ENCODE measurements at regions not wholly inside any gene's neighbourhood (a gene's known extent, or its start where the extent isn't known, plus 50 kb on each side); places are given as distances from the start of the nearest gene placed in this dataset.

GRCh38 chr2:107025869-107026380 lies 140.0 kb upstream of the ST6GAL2 start:
- Mint-ChIP-seq H3K36me3 (ENCODE audit: low read depth) (no peaks in the 10 kb centered on the region), H3K27ac (no peak overlapping the region), H3K9me3 (peaks cover 4% of the 10 kb centered on the region), H3K27me3 (ENCODE audit: low read depth) (no peaks in the 10 kb centered on the region), H3K4me3 (no peak overlapping the region), H3K4me1 (peaks cover 10% of the 10 kb centered on the region)
- TF ChIP-seq CTCF (IDR thresholded peaks at IDR 0.05; ENCODE audit: unreplicated experiment in 3 of 3): no peak

- H3K4me1 Mint-ChIP-seq: peaks cover 9% of the 10 kb centered on the region
These were observed 141.2 kb upstream of the ST6GAL2 start for GRCh38 chr2:107027205-107027604.

GRCh38 chr2:107027810-107028209 lies 141.8 kb upstream of the ST6GAL2 start:
- TF ChIP-seq CTCF (IDR thresholded peaks at IDR 0.05; ENCODE audit: unreplicated experiment in 3 of 3): no peak
- no peaks in the 10 kb centered on the region for H3K36me3 Mint-ChIP-seq (ENCODE audit: low read depth)
- peaks cover 4% of the 10 kb centered on the region for H3K9me3 Mint-ChIP-seq
- peak overlapping the region in 1 of 3 experiments; percentile 19 for H3K27ac Mint-ChIP-seq
- H3K27me3 Mint-ChIP-seq (ENCODE audit: low read depth): no peaks in the 10 kb centered on the region
- peaks cover 5% of the 10 kb centered on the region for H3K4me1 Mint-ChIP-seq
- H3K4me3 Mint-ChIP-seq: no peak overlapping the region

More at GRCh38 chr2:107027205-107027604, 141.2 kb upstream of the ST6GAL2 start:
- Mint-ChIP-seq H3K9me3 (peaks cover 4% of the 10 kb centered on the region), H3K27ac (no peak overlapping the region), H3K36me3 (ENCODE audit: low read depth) (no peaks in the 10 kb centered on the region), H3K27me3 (ENCODE audit: low read depth) (no peaks in the 10 kb centered on the region), H3K4me3 (no peak overlapping the region)
- TF ChIP-seq CTCF (IDR thresholded peaks at IDR 0.05; ENCODE audit: unreplicated experiment in 3 of 3): no peak

GRCh38 chr2:107028661-107029060 lies 142.7 kb upstream of the ST6GAL2 start:
- Mint-ChIP-seq H3K27me3 (ENCODE audit: low read depth) (no peaks in the 10 kb centered on the region), H3K27ac (no peak overlapping the region), H3K4me3 (no peak overlapping the region), H3K36me3 (ENCODE audit: low read depth) (no peaks in the 10 kb centered on the region), H3K9me3 (peaks cover 4% of the 10 kb centered on the region), H3K4me1 (peaks cover 5% of the 10 kb centered on the region)
- TF ChIP-seq CTCF (IDR thresholded peaks at IDR 0.05; ENCODE audit: unreplicated experiment in 3 of 3): no peak

- no peaks in the 10 kb centered on the region for H3K27me3 Mint-ChIP-seq (ENCODE audit: low read depth)
- H3K9me3 Mint-ChIP-seq: peaks cover 43% of the 10 kb centered on the region
- TF ChIP-seq CTCF (IDR thresholded peaks at IDR 0.05; ENCODE audit: unreplicated experiment in 3 of 3): no peak
- peaks cover 8% of the 10 kb centered on the region for H3K36me3 Mint-ChIP-seq (ENCODE audit: low read depth)
- no peak overlapping the region for H3K27ac Mint-ChIP-seq
- no peak overlapping the region for H3K4me3 Mint-ChIP-seq
- no peaks in the 10 kb centered on the region for H3K4me1 Mint-ChIP-seq
These were observed 150.3 kb upstream of the ST6GAL2 start for GRCh38 chr2:107036293-107036692.

GRCh38 chr2:107062173-107062572 lies 176.2 kb upstream of the ST6GAL2 start:
- H3K27me3 Mint-ChIP-seq (ENCODE audit: low read depth): no peaks in the 10 kb centered on the region
- no peaks in the 10 kb centered on the region for H3K36me3 Mint-ChIP-seq (ENCODE audit: low read depth)
- H3K4me1 Mint-ChIP-seq: peaks cover 24% of the 10 kb centered on the region
- no peak for TF ChIP-seq CTCF (IDR thresholded peaks at IDR 0.05; ENCODE audit: unreplicated experiment in 3 of 3)
- no peak overlapping the region for H3K27ac Mint-ChIP-seq
- no peak overlapping the region for H3K4me3 Mint-ChIP-seq
- H3K9me3 Mint-ChIP-seq: peaks cover 2% of the 10 kb centered on the region

Data from nephron (organoid).